Posterior cingulate gyrus (tissue), 11 donors: ENCODE measurements at regions not wholly inside any gene's neighbourhood (a gene's known extent, or its start where the extent isn't known, plus 50 kb on each side); places are given as distances from the start of the nearest gene placed in this dataset.

Experiments
- DNase-seq, 10 donors: peaks; one replicate each; pipeline versions ENCODE4 v3.0.0 to v3.0.0-alpha.2; 2020 to 2021; ENCODE audit warnings: mixed read lengths in 3 of 10
- intact Hi-C: fragments of 100-400 bp; cut with DNase I; formaldehyde crosslinking; loops from one replicate; pipeline ENCODE4 v1.15.1; 2023

GRCh38 chr20:7458459-7458858 lies 481.8 kb downstream of the HAO1 start:
- intact Hi-C loops, result no loop called here
- DNase-seq, result no peak

DNA sequence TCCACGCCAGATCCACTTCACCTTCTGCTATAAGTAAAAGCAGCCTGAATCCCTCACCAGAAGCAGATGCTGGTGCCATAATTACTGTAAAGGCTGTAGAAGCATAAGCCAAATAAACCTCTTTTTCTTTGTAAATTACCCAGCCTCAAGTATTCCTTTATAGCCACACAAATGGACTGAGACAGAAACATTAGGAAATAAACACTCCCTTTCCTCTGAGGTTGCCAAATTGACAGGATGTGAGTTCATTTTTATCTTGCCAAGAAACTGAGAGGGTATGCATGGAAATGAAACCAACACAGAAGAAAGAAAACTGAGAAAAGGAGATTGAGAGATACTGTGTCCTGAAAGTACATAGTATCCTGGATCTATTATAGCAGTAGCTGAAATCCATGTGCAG lies 481.2 kb downstream of the HAO1 start:
- no peak for DNase-seq
- intact Hi-C loops, result no loop called here

DNA sequence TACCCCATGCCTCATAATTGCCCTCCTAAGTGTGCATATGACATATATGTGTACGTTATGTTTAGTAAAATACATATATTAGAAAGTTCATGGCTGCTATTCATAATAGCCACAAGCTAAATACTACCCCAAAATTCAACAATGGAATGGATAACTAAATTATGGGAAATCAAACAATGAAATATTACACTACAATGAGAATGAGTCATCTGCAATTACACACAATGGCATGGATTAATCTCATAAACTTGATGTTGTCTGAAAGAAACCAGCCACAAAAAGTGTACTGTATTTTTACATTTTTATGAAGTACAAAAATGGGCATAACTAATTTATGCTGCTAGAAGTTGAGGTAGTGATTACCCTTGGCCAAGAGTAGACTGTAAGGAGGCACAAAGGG lies 477.0 kb downstream of the HAO1 start:
- intact Hi-C loops, result no loop called here
- no peak for DNase-seq

GRCh38 chr20:7470912-7471311 lies 469.3 kb downstream of the HAO1 start:
- DNase-seq, result no peak
- intact Hi-C loops, result no loop called here

- DNase-seq, result no peak
- intact Hi-C loops, result no loop called here
Measured at GRCh38 chr20:7490288-7490687, 450.0 kb downstream of the HAO1 start.

DNA sequence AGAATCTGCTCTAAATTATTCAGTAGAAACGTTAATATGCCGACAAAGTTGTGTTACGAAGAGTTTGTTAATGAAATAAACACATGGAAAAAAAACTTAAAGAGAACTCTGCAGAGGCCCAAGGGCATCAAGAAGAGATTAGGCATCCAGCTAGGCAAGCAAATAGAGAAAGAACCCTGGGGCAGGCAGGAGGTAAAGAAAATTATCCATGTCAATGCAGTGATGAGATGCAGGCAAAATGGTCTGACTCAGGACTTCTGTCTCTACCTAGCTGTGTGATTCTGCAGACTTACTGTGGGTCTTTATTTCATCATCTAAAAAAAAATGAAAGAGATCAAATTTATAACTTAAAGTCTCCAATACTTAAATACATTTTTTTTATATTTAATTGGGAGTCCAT lies 448.0 kb downstream of the HAO1 start:
- no peak for DNase-seq
- intact Hi-C loops, result no loop called here

- no peak for DNase-seq
- intact Hi-C loops, result no loop called here
Measured at GRCh38 chr20:7493311-7493710, 446.9 kb downstream of the HAO1 start.

GRCh38 chr20:7496394-7496991 lies 443.8 kb downstream of the HAO1 start:
- intact Hi-C loops, result no loop called here
- DNase-seq, result no peak

DNA sequence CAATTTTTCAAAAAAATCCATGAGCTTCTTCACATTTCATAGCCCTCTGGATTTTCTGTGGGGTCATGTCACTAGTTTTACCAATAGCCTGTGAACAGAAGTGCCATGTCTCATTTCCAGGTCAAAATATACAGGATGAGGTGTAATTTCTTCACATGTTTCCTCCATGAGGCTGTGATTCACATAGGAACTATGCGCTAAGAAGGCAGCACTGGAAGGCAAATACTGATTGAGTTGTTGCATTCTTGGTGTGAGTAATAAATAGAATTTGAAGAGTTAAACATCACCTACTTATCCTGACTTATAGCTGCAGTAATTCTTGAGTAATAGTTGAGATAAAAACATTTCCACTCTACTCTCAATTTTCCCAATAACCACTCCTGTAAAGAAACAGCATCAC lies 442.3 kb downstream of the HAO1 start:
- no peak for DNase-seq
- intact Hi-C loops, result no loop called here

- intact Hi-C loops, result no loop called here
Measured at GRCh38 chr20:7499201-7499600, 441.1 kb downstream of the HAO1 start.

GRCh38 chr20:7500231-7500663 lies 440.0 kb downstream of the HAO1 start:
- intact Hi-C loops, result no loop called here
- no peak for DNase-seq

More at GRCh38 chr20:7499201-7499600, 441.1 kb downstream of the HAO1 start:
- no peak for DNase-seq

GRCh38 chr20:7503501-7503900 lies 436.8 kb downstream of the HAO1 start:
- no peak for DNase-seq
- intact Hi-C loops, result no loop called here

GRCh38 chr20:7505152-7505834 lies 435.0 kb downstream of the HAO1 start:
- DNase-seq, result no peak
- intact Hi-C loops, result no loop called here

GRCh38 chr20:7505835-7506221 lies 434.4 kb downstream of the HAO1 start:
- DNase-seq, result no peak
- intact Hi-C loops, result no loop called here

DNA sequence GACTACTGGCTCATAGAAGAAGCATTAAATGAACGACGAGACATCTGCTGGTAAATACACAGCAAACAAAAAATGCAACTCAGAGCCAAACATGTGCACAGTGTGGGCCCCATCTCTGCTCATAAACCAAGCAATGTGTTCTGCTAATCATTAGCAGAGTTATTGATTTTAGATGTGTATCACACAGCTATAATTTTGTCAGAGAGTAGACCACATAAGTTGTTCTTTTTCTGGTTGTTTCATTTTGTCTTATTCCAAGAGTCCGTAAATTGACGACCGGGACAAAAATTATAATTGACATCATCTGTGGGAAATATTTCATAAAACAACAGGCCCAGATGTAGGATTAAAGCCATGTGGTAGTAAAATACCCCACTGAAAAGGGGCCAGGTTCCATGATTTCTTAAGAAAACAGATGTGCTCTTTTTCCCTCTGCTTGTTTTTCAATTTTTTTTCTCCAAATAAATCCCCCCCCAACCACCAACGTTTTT lies 423.6 kb downstream of the HAO1 start:
- no peak for DNase-seq
- intact Hi-C loops, result no loop called here

GRCh38 chr20:7520361-7520760 lies 419.9 kb downstream of the HAO1 start:
- intact Hi-C loops, result no loop called here
- no peak for DNase-seq

- no peak for DNase-seq
- intact Hi-C loops, result no loop called here
Measured at GRCh38 chr20:7523288-7523687, 417.0 kb downstream of the HAO1 start.

- intact Hi-C loops, result no loop called here
- no peak for DNase-seq
Measured at GRCh38 chr20:7540018-7540417, 400.2 kb downstream of the HAO1 start.

GRCh38 chr20:7540923-7541322 lies 399.3 kb downstream of the HAO1 start:
- DNase-seq, result no peak
- intact Hi-C loops, result no loop called here

- DNase-seq, result no peak
- intact Hi-C loops, result no loop called here
Measured at GRCh38 chr20:7571101-7571500, 369.2 kb downstream of the HAO1 start.

DNA sequence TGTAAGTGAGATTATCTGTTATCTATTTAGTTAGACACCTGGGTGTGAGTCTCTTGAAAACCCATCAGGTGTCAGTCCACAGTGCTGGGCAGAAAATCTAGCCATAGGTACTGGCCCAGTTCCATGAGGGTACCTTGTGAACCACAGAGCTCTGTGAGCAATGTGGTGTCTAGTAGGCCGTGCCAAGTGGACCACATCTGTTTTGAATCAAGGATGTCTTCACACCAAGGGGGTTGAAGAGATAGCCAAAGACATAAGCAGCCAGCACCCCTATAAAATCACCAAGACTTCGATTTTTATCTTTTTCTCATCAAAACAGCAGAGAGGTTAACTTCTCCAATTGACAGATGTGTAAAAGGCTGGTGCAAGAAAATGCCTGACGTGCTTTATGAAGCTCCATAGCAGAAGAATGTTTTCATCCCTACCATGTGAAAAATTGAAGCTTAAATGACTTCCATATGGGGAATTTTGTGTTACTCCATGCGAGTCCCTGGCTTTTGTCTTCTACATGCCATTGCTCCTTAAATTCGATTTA lies 368.7 kb downstream of the HAO1 start:
- intact Hi-C loops, result no loop called here
- no peak for DNase-seq

- intact Hi-C loops, result no loop called here
- no peak for DNase-seq
Measured at GRCh38 chr20:7579888-7580287, 360.4 kb downstream of the HAO1 start.
